K562 (cell line): ENCODE measurements at regions not wholly inside any gene's neighbourhood (a gene's known extent, or its start where the extent isn't known, plus 50 kb on each side); places are given as distances from the start of the nearest gene placed in this dataset.

Experiments used
- CCAR2 ChIP-seq: fragments of 200-400 bp; formaldehyde crosslinking; IDR thresholded peaks from 2 replicates; pipeline ENCODE4 v1.6.1; 2017; ENCODE audit warnings: mild to moderate bottlenecking, low read depth, low read length
- IRF2 ChIP-seq: sonication (generic); formaldehyde crosslinking; IDR thresholded peaks from 2 replicates; pipeline ENCODE4 v1.8.1; 2022; ENCODE audit warnings: mild to moderate bottlenecking, missing genetic modification reagents
- JUN ChIP-seq, 2 experiments: sonication (generic) in 1 of 2; formaldehyde crosslinking in 1 of 2; IDR thresholded peaks; 2 replicates each; pipeline versions ENCODE4 v1.6.1 to v1.8.0; 2012 to 2022; ENCODE audit warnings: borderline replicate concordance in 2 of 2, mild to moderate bottlenecking in 2 of 2, improper control_type of control experiment in 1 of 2, low read depth in 1 of 2, low read length in 1 of 2, missing genetic modification reagents in 1 of 2
- MTA2 ChIP-seq: fragments of 450-650 bp; IDR thresholded peaks from 2 replicates; pipeline ENCODE4 v1.6.1; 2016; ENCODE audit warnings: low read depth
- NCOR1 ChIP-seq: fragments of 450-650 bp; IDR thresholded peaks from 2 replicates; pipeline ENCODE4 v1.6.1; 2016; ENCODE audit warnings: mild to moderate bottlenecking, moderate library complexity
- NUFIP1 ChIP-seq: fragments of 450-650 bp; IDR thresholded peaks from 2 replicates; pipeline ENCODE4 v1.6.1; 2018; ENCODE audit not compliant: partially characterized antibody
- OTX1 ChIP-seq: fragments of 450-650 bp; formaldehyde crosslinking; IDR thresholded peaks from 2 replicates; pipeline ENCODE4 v1.4.0; 2022; ENCODE audit warnings: mild to moderate bottlenecking
- TEAD4 ChIP-seq, 2 experiments: sonication (generic) in 1 of 2; formaldehyde crosslinking in 1 of 2; IDR thresholded peaks; 2 replicates each; pipeline versions ENCODE4 v1.6.1 to v1.8.0; 2012 to 2022; ENCODE audit warnings: borderline replicate concordance in 1 of 2, inconsistent platforms in 1 of 2, low read length in 1 of 2, mild to moderate bottlenecking in 1 of 2, missing genetic modification reagents in 1 of 2
- ZBTB9 ChIP-seq: fragments of 450-650 bp; formaldehyde crosslinking; IDR thresholded peaks from 2 replicates; pipeline ENCODE4 v1.4.0; 2020; ENCODE audit warnings: mild to moderate bottlenecking, moderate library complexity
- ZNF140 ChIP-seq: fragments of 250-450 bp; sonication (Bioruptor Pico); IDR thresholded peaks from 2 replicates; pipeline ENCODE4 v1.8.0; 2021; ENCODE audit warnings: moderate library complexity, mild to moderate bottlenecking, inconsistent platforms
- ZNF212 ChIP-seq: fragments of 450-650 bp; formaldehyde crosslinking; IDR thresholded peaks from 2 replicates; pipeline ENCODE4 v1.4.0; 2020; ENCODE audit warnings: mild to moderate bottlenecking
- ZNF280B ChIP-seq: fragments of 250-450 bp; sonication (Bioruptor Pico); IDR thresholded peaks from 2 replicates; pipeline ENCODE4 v1.5.1; 2021; ENCODE audit warnings: mild to moderate bottlenecking
- TF ChIP-seq, protein P1 (sequence below), 2 experiments: fragments of 450-650 bp in 1 of 2; sonication (generic) in 1 of 2; formaldehyde crosslinking in 1 of 2; IDR thresholded peaks in 1 of 2; conservative IDR thresholded peaks in 1 of 2; 2 replicates each; pipeline versions ENCODE4 v1.6.1 to v1.8.1; 2016 to 2023; ENCODE audit warnings: mild to moderate bottlenecking in 2 of 2, moderate library complexity in 2 of 2, inconsistent platforms in 1 of 2, missing genetic modification reagents in 1 of 2
- TF ChIP-seq, protein P2 (sequence below): sonication (generic); formaldehyde crosslinking; IDR thresholded peaks from 2 replicates; pipeline ENCODE4 v1.8.1; 2022; ENCODE audit warnings: missing genetic modification reagents

DNA sequence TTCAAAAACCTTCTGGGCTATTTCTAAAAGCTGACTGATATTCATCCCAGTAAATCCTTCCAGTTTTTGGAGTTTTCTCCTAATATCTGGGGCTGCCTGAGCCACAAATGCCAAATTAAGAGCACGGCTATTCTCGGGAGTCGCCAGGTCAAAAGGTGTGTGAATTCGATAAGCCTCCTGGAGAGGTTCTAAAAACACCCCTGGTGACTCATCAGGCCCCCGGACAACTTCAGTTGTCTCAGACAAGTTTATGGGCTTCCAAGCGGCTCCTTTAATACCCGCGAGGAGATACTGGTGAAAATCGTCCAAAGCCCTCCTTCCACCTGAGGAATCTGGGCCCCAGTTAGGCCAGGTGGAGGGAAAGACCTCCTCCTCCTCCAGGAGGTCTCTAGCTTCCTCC, 677.1 kb downstream of the TMEM121 start (continued):
- TF ChIP-seq ZBTB9 (CRISPR knock-in tag): no peak
- TF ChIP-seq CCAR2: no peak
- no peak for TF ChIP-seq IRF2 (CRISPR knock-in tag)
- peak; percentile 64 for TF ChIP-seq JUN (IDR thresholded peaks at IDR 0.05; ENCODE audit: borderline replicate concordance, low read depth, low read length)
- TF ChIP-seq JUN (CRISPR knock-in tag; IDR thresholded peaks at IDR 0.05; ENCODE audit: borderline replicate concordance): no peak
- TF ChIP-seq, protein P1, sequence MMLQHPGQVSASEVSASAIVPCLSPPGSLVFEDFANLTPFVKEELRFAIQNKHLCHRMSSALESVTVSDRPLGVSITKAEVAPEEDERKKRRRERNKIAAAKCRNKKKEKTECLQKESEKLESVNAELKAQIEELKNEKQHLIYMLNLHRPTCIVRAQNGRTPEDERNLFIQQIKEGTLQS (IDR thresholded peaks at IDR 0.05): peak; percentile 88
- TF ChIP-seq, protein P1 (CRISPR knock-in tag; conservative IDR thresholded peaks at IDR 0.05): no peak
- TF ChIP-seq NUFIP1: no peak
- TF ChIP-seq MTA2: peak; percentile 47; the same call in 1 of the 2 replicates
- TF ChIP-seq TEAD4 (IDR thresholded peaks at IDR 0.05; ENCODE audit: low read length): peak; percentile 73
- TF ChIP-seq TEAD4 (CRISPR knock-in tag; IDR thresholded peaks at IDR 0.05; ENCODE audit: borderline replicate concordance): no peak
- TF ChIP-seq ZNF140 (CRISPR knock-in tag): no peak
- no peak for TF ChIP-seq ZNF212
- peak; percentile 51 for TF ChIP-seq NCOR1
- TF ChIP-seq, protein P2, sequence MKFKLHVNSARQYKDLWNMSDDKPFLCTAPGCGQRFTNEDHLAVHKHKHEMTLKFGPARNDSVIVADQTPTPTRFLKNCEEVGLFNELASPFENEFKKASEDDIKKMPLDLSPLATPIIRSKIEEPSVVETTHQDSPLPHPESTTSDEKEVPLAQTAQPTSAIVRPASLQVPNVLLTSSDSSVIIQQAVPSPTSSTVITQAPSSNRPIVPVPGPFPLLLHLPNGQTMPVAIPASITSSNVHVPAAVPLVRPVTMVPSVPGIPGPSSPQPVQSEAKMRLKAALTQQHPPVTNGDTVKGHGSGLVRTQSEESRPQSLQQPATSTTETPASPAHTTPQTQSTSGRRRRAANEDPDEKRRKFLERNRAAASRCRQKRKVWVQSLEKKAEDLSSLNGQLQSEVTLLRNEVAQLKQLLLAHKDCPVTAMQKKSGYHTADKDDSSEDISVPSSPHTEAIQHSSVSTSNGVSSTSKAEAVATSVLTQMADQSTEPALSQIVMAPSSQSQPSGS (CRISPR knock-in tag): no peak
- no peak for TF ChIP-seq ZNF280B (CRISPR knock-in tag)
- no peak for TF ChIP-seq OTX1 (CRISPR knock-in tag)
